Esophagus muscularis mucosa (tissue), 4 donors: ENCODE measurements at regions not wholly inside any gene's neighbourhood (a gene's known extent, or its start where the extent isn't known, plus 50 kb on each side); places are given as distances from the start of the nearest gene placed in this dataset.
A peak's percentile ranks its signal among the peaks of the same experiment; 100 is the strongest.

Experiments
- DNase-seq: peaks from one replicate; pipeline ENCODE4 v3.0.0-alpha.2; 2017; ENCODE audit errors: extremely low spot score
- H3K27ac ChIP-seq, 4 donors: fragments of 200-600 bp; sonication (generic); replicated peaks in 1 of 4; 1 replicate in 3 of 4; 2 replicates in 1 of 4; pipeline ENCODE4 v1.5.1; 2016 to 2019; ENCODE audit warnings: mild to moderate bottlenecking in 1 of 4
- H3K27me3 ChIP-seq, 4 donors: fragments of 200-600 bp; sonication (generic); one replicate each; pipeline versions ENCODE4 v1.5.1 to v1.6.0; 2016 to 2019
- H3K36me3 ChIP-seq, 4 donors: fragments of 200-600 bp; sonication (generic); one replicate each; pipeline ENCODE4 v1.5.1; 2016 to 2019
- H3K4me1 ChIP-seq, 4 donors: fragments of 200-600 bp; sonication (generic); one replicate each; pipeline ENCODE4 v1.5.1; 2016 to 2019
- H3K4me3 ChIP-seq, 4 donors: fragments of 200-600 bp; sonication (generic); 1 replicate in 2 of 4; 2 replicates in 2 of 4; pipeline ENCODE4 v1.5.1; 2016 to 2019; ENCODE audit warnings: mild to moderate bottlenecking in 4 of 4, moderate library complexity in 1 of 4
- H3K9me3 ChIP-seq, 4 donors: fragments of 200-600 bp; sonication (generic); 1 replicate in 3 of 4; 2 replicates in 1 of 4; pipeline ENCODE4 v1.5.1; 2016 to 2019
- EP300 ChIP-seq: sonication (generic); formaldehyde crosslinking; IDR thresholded peaks from one replicate; pipeline ENCODE4 v1.6.1; 2017; ENCODE audit warnings: antibody characterized with exemption
- POLR2A ChIP-seq: fragments of 450-650 bp; IDR thresholded peaks from one replicate; pipeline ENCODE4 v1.6.1; 2017; ENCODE audit warnings: antibody characterized with exemption, moderate library complexity, mild to moderate bottlenecking, low read depth
- POLR2AphosphoS5 ChIP-seq, 2 donors: sonication (generic); formaldehyde crosslinking; IDR thresholded peaks; one replicate each; pipeline ENCODE4 v1.6.1; 2017; ENCODE audit warnings: antibody characterized with exemption in 2 of 2
- WGBS: methylation state at CpG from one replicate; pipeline ENCODE4 v1.1.5; 2018; 5-methylcytosine and 5-hydroxymethylcytosine counted together
- intact Hi-C: fragments of 100-400 bp; cut with DNase I; formaldehyde crosslinking; loops from one replicate; pipeline ENCODE4 v1.15.1; 2023
- TF ChIP-seq, protein P1 (sequence below), 3 experiments: fragments of 200-600 bp in 2 of 3; fragments of 450-650 bp in 1 of 3; sonication (generic) in 2 of 3; IDR thresholded peaks; one replicate each; pipeline ENCODE4 v1.5.1; 2017 to 2019; ENCODE audit warnings: antibody characterized with exemption in 3 of 3, mild to moderate bottlenecking in 2 of 3, moderate library complexity in 1 of 3

DNA sequence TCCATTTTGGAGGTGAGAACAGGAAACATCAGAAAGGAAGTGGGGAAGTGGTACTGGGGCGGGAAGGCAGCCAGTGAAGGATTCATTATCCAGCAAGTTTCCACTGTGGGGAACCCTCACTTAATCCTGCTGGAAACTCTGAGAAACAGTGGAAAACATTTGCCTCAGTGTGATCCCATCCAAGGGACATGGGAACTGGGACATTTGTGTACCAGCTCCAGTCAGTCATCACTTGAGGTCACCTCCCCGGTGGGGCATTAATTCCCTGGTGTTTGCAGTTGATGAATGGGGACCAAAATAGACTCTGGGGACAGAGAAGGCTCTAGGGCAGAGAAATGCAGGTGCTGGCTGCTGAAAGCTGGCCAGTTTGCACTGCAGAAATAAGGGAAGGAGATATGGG is 599.9 kb downstream of the BUD13 start:
- H3K4me3 ChIP-seq, result no peak overlapping the region
- intact Hi-C loops, result no loop called here
- no peaks in the 10 kb centered on the region for H3K9me3 ChIP-seq
- no peak for TF ChIP-seq POLR2AphosphoS5 (IDR thresholded peaks at IDR 0.05)
- TF ChIP-seq, protein P1, sequence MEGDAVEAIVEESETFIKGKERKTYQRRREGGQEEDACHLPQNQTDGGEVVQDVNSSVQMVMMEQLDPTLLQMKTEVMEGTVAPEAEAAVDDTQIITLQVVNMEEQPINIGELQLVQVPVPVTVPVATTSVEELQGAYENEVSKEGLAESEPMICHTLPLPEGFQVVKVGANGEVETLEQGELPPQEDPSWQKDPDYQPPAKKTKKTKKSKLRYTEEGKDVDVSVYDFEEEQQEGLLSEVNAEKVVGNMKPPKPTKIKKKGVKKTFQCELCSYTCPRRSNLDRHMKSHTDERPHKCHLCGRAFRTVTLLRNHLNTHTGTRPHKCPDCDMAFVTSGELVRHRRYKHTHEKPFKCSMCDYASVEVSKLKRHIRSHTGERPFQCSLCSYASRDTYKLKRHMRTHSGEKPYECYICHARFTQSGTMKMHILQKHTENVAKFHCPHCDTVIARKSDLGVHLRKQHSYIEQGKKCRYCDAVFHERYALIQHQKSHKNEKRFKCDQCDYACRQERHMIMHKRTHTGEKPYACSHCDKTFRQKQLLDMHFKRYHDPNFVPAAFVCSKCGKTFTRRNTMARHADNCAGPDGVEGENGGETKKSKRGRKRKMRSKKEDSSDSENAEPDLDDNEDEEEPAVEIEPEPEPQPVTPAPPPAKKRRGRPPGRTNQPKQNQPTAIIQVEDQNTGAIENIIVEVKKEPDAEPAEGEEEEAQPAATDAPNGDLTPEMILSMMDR (IDR thresholded peaks at IDR 0.05), result no peak
- no peak for TF ChIP-seq EP300
- no peak for TF ChIP-seq POLR2A
- H3K27me3 ChIP-seq, result peaks cover 0 to 6% (median 0%) of the 10 kb centered on the region in 4 donors
- peak; percentile 83 for DNase-seq
- WGBS, result 81% methylated on average over 2 of the region's 2 CpGs
- H3K4me1 ChIP-seq, result peaks cover 0 to 4% (median 0%) of the 10 kb centered on the region in 4 donors
- no peaks in the 10 kb centered on the region for H3K36me3 ChIP-seq
- H3K27ac ChIP-seq, result no peak overlapping the region

DNA sequence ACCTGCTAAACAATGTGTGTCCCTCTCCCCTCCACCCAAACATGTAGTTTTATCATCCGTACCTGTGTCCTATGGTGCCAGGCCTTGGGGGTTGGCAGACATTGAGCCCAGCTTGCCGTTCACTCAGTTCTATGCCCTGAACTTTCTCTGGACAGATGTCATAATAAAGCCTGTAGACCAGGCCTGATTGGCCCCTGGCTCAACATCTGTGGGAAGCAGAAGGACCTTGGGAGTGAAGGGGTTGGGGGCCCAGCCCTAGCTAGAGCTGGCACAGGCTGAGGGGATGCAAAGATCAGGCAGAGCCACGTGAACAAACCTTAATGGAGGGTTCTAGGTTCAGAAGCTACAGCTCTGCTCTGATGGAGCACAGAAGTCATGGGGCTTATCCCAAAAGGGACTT is 600.6 kb downstream of the BUD13 start:
- Histone ChIP-seq H3K4me1 (peaks cover 0 to 4% (median 0%) of the 10 kb centered on the region in 4 donors), H3K27me3 (peaks cover 0 to 6% (median 0%) of the 10 kb centered on the region in 4 donors), H3K4me3 (no peak overlapping the region), H3K36me3 (no peaks in the 10 kb centered on the region), H3K27ac (no peak overlapping the region), H3K9me3 (no peaks in the 10 kb centered on the region)
- WGBS, result 95% methylated on average over 3 of the region's 3 CpGs
- DNase-seq, result peak; percentile 86
- intact Hi-C loops, result no loop called here
- TF ChIP-seq, protein P1 (IDR thresholded peaks at IDR 0.05), result no peak
- TF ChIP-seq POLR2AphosphoS5 (IDR thresholded peaks at IDR 0.05) (no peak), EP300 (no peak), POLR2A (no peak)

DNA sequence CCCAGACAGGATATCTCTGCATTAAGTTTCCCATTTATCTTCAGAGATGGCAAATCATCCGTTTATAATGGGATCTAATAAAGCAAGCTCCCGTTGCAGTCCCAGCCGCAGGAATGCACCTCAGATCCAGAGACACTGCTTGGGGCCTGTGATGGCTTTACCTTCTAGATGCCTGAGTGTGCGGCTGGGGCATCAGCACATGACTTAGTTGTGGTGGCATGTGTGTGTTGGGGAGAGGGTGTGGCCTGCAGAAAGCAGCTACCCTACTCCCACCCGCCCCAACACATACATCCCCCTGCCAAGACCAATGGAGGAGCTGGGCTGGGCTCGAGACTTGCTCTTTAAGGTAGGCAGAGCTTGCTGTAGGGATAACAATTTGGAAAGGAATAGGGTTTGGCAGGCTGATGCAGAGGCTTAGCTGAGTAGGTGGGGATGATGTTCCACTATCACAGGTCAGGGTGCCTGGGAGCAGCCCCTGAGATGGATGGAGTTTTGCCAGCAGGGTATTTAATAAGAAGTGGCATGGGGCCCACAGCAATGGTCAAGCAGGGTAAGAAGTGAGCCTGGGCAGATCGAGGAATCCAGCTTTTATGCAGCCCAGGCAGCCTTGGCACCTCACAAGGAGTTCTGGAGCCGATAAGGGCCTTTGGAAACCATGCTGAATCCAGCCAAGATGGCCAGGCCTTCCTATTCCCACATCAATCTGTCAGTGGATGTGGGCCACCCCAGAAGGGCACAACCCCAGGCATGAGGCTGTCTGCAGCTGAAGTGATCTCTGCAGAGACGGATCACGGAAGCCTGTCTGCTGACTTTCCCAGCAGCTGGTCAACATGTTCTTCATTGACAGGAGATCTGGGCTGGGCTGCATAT is 601.3 kb downstream of the BUD13 start:
- Histone ChIP-seq H3K27me3 (peaks cover 0 to 6% (median 0%) of the 10 kb centered on the region in 4 donors), H3K9me3 (no peaks in the 10 kb centered on the region), H3K4me1 (peaks cover 0 to 4% (median 0%) of the 10 kb centered on the region in 4 donors), H3K4me3 (no peak overlapping the region), H3K36me3 (no peaks in the 10 kb centered on the region), H3K27ac (no peak overlapping the region)
- no peak for TF ChIP-seq POLR2A
- no peak for TF ChIP-seq POLR2AphosphoS5 (IDR thresholded peaks at IDR 0.05)
- TF ChIP-seq, protein P1 (IDR thresholded peaks at IDR 0.05), result no peak
- no peak for TF ChIP-seq EP300
- DNase-seq, result peak; percentile 84
- WGBS, result 86% methylated on average over 9 of the region's 10 CpGs
- intact Hi-C loops, result no loop called here

DNA sequence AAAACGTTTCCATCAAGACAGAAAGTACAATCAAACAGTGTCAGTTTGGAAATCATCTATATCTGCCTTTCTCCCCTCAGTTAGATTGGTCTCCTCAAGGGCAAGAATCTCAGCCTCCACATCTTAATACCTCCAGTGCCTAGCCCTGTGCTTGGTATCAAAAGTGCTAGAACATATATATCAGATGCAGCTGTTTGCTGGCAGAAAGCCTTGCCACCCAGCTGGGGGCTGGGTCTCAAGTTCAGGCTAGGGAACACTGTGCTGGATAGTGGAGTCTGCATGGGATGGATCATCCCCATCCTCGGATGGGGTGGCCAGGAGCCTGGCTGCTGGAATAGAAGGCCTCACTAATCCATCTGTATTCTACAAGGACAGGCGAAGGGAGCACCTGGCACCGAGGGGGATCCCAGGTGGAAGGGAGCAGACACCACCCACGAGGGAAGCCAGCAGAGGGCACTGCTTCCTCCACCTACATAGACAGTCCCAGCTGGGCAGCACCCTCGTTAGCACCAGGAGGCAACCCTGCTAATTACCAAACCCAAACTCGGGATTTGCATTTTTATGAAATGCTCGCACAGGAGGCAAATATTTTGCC is 602.2 kb downstream of the BUD13 start:
- Histone ChIP-seq H3K9me3 (no peaks in the 10 kb centered on the region), H3K4me1 (no peaks in the 10 kb centered on the region), H3K36me3 (no peaks in the 10 kb centered on the region), H3K4me3 (no peak overlapping the region), H3K27me3 (peaks cover 0 to 6% (median 0%) of the 10 kb centered on the region in 4 donors), H3K27ac (no peak overlapping the region)
- DNase-seq, result peak; percentile 64
- 79% methylated on average over 3 of the region's 8 CpGs for WGBS
- TF ChIP-seq POLR2A (no peak), POLR2AphosphoS5 (IDR thresholded peaks at IDR 0.05) (no peak), EP300 (no peak)
- TF ChIP-seq, protein P1 (IDR thresholded peaks at IDR 0.05), result no peak
- intact Hi-C loops, result no loop called here
